ENCODE measurements at regions not wholly inside any gene's neighbourhood (a gene's known extent, or its start where the extent isn't known, plus 50 kb on each side); places are given as distances from the start of the nearest gene placed in this dataset.

- Histone ChIP-seq H3K79me2 (ENCODE audit: insufficient read depth, low read length) (no peaks in the 10 kb centered on the region), H3K4me1 (ENCODE audit: insufficient read depth, low read length, poor library complexity, severe bottlenecking) (peaks cover 30% of the 10 kb centered on the region), H3K9me2 (replicated peaks; ENCODE audit: low read depth, low read length) (no peaks in the 10 kb centered on the region), H2AFZ (ENCODE audit: low read length) (peak overlapping the region; percentile 67), H3K4me2 (ENCODE audit: low read depth, low read length, poor library complexity, severe bottlenecking) (peak overlapping the region; percentile 65), H3K9me3 (ENCODE audit: insufficient read depth, low read depth, low read length) (no peaks in the 10 kb centered on the region), H3K27me3 (ENCODE audit: insufficient read depth, low read length, poor library complexity, severe bottlenecking) (no peaks in the 10 kb centered on the region), H3K9ac (ENCODE audit: low read depth, low read length, poor library complexity, severe bottlenecking) (peak overlapping the region; percentile 7), H4K20me1 (ENCODE audit: insufficient read depth, low read length, poor library complexity, severe bottlenecking) (no peaks in the 10 kb centered on the region), H3K36me3 (ENCODE audit: insufficient read depth, low read length) (no peaks in the 10 kb centered on the region), H3K4me3 (ENCODE audit: low read length, poor library complexity, severe bottlenecking) (peak overlapping the region; percentile 52), H3F3A (ENCODE audit: low read depth) (no peaks in the 10 kb centered on the region)
- TF ChIP-seq, protein P1, sequence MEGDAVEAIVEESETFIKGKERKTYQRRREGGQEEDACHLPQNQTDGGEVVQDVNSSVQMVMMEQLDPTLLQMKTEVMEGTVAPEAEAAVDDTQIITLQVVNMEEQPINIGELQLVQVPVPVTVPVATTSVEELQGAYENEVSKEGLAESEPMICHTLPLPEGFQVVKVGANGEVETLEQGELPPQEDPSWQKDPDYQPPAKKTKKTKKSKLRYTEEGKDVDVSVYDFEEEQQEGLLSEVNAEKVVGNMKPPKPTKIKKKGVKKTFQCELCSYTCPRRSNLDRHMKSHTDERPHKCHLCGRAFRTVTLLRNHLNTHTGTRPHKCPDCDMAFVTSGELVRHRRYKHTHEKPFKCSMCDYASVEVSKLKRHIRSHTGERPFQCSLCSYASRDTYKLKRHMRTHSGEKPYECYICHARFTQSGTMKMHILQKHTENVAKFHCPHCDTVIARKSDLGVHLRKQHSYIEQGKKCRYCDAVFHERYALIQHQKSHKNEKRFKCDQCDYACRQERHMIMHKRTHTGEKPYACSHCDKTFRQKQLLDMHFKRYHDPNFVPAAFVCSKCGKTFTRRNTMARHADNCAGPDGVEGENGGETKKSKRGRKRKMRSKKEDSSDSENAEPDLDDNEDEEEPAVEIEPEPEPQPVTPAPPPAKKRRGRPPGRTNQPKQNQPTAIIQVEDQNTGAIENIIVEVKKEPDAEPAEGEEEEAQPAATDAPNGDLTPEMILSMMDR (conservative IDR thresholded peaks at IDR 0.05; ENCODE audit: low read length): no peak
- TF ChIP-seq EZH2phosphoT487 (IDR thresholded peaks at IDR 0.05; ENCODE audit: borderline replicate concordance): no peak
Measured at GRCh38 chr13:65260946-65261891, 1968.9 kb downstream of the PCDH9 start.

- Histone ChIP-seq H3K36me3 (ENCODE audit: insufficient read depth, low read length) (no peaks in the 10 kb centered on the region), H3F3A (ENCODE audit: low read depth) (no peaks in the 10 kb centered on the region), H2AFZ (ENCODE audit: low read length) (no peak overlapping the region; the same call in 1 of the 2 replicates), H3K4me3 (ENCODE audit: low read length, poor library complexity, severe bottlenecking) (no peak overlapping the region), H3K9ac (ENCODE audit: low read depth, low read length, poor library complexity, severe bottlenecking) (no peak overlapping the region), H4K20me1 (ENCODE audit: insufficient read depth, low read length, poor library complexity, severe bottlenecking) (no peaks in the 10 kb centered on the region), H3K9me3 (ENCODE audit: insufficient read depth, low read depth, low read length) (peaks cover 4% of the 10 kb centered on the region; the same call in 1 of the 2 replicates), H3K27me3 (ENCODE audit: insufficient read depth, low read length, poor library complexity, severe bottlenecking) (no peaks in the 10 kb centered on the region), H3K4me1 (ENCODE audit: insufficient read depth, low read length, poor library complexity, severe bottlenecking) (peaks cover 14% of the 10 kb centered on the region), H3K9me2 (replicated peaks; ENCODE audit: low read depth, low read length) (no peaks in the 10 kb centered on the region), H3K4me2 (ENCODE audit: low read depth, low read length, poor library complexity, severe bottlenecking) (no peak overlapping the region), H3K79me2 (ENCODE audit: insufficient read depth, low read length) (no peaks in the 10 kb centered on the region)
- TF ChIP-seq EZH2phosphoT487 (IDR thresholded peaks at IDR 0.05; ENCODE audit: borderline replicate concordance): no peak
- TF ChIP-seq, protein P1 (conservative IDR thresholded peaks at IDR 0.05; ENCODE audit: low read length): no peak
Measured at GRCh38 chr13:65240773-65241172, 1989.4 kb downstream of the PCDH9 start.

DNA sequence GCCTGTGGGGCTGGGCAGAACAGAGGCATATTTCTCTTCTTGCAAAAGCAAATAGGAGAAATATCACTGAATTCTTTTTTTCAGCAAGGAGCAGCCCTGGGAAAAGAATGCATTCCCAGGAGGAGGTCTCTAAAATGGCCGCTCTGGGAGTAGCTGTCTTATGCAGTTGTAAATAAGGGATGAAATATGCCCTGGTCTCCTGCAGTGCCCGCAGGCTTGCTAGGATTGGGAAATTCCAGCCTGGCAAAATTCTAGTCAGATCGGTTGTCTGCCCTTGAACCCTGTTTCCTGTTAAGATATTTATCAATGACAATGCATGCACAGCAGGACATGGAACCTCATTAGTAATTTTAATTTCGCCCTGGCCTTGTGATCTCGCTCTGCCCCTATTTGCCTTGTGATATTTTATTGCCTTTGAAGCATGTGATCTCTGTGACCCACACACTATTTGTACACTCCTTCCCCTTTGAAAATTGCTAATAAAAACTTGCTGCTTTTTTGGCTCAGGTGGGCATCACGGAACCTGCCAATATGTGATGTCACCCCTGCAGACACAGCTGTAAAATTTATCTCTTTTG, 1993.2 kb downstream of the PCDH9 start:
- H3K9ac ChIP-seq (ENCODE audit: low read depth, low read length, poor library complexity, severe bottlenecking): no peak overlapping the region
- TF ChIP-seq EZH2phosphoT487 (IDR thresholded peaks at IDR 0.05; ENCODE audit: borderline replicate concordance): no peak
- TF ChIP-seq, protein P1 (conservative IDR thresholded peaks at IDR 0.05; ENCODE audit: low read length): no peak
- no peaks in the 10 kb centered on the region for H3K27me3 ChIP-seq (ENCODE audit: insufficient read depth, low read length, poor library complexity, severe bottlenecking)
- peaks cover 4% of the 10 kb centered on the region; the same call in 1 of the 2 replicates for H3K9me3 ChIP-seq (ENCODE audit: insufficient read depth, low read depth, low read length)
- H3K4me3 ChIP-seq (ENCODE audit: low read length, poor library complexity, severe bottlenecking): no peak overlapping the region
- no peaks in the 10 kb centered on the region for H3F3A ChIP-seq (ENCODE audit: low read depth)
- H3K4me2 ChIP-seq (ENCODE audit: low read depth, low read length, poor library complexity, severe bottlenecking): no peak overlapping the region
- H3K9me2 ChIP-seq (replicated peaks; ENCODE audit: low read depth, low read length): no peaks in the 10 kb centered on the region
- no peaks in the 10 kb centered on the region for H3K36me3 ChIP-seq (ENCODE audit: insufficient read depth, low read length)
- peaks cover 14% of the 10 kb centered on the region for H3K4me1 ChIP-seq (ENCODE audit: insufficient read depth, low read length, poor library complexity, severe bottlenecking)
- no peak overlapping the region for H2AFZ ChIP-seq (ENCODE audit: low read length)
- no peaks in the 10 kb centered on the region for H4K20me1 ChIP-seq (ENCODE audit: insufficient read depth, low read length, poor library complexity, severe bottlenecking)
- no peaks in the 10 kb centered on the region for H3K79me2 ChIP-seq (ENCODE audit: insufficient read depth, low read length)

Measured in Loucy (cell line).